NCI-H748 (cell line): ENCODE measurements at regions not wholly inside any gene's neighbourhood (a gene's known extent, or its start where the extent isn't known, plus 50 kb on each side); places are given as distances from the start of the nearest gene placed in this dataset.

Experiments used
- DNase-seq: peaks from one replicate; lab custom pipeline; 2025; ENCODE audit not compliant: unreplicated experiment; lab: John Stamatoyannopoulos, UW

- no peak for DNase-seq
These were observed 546.4 kb upstream of the EEF2KMT start for GRCh38 chr16:5643855-5644531.

GRCh38 chr16:5642436-5642835 lies 544.8 kb upstream of the EEF2KMT start:
- no peak for DNase-seq

GRCh38 chr16:5642011-5642410 lies 544.4 kb upstream of the EEF2KMT start:
- DNase-seq, result no peak

DNA sequence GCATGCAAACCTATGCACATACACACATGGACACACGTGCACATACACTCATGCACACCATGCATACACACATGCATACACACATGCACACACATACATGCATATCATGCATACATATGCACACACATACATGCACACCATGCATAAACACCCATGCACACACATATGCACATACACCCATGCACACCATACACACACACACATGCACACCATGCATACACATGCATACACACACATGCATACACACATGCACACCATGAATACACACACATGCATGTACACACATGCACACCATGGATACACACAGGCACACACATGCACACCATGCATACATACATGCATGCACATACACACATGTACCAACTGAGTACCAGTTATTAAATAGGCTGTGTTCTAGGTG lies 543.3 kb upstream of the EEF2KMT start:
- DNase-seq, result no peak

GRCh38 chr16:5639531-5639930 lies 541.9 kb upstream of the EEF2KMT start:
- no peak for DNase-seq

DNA sequence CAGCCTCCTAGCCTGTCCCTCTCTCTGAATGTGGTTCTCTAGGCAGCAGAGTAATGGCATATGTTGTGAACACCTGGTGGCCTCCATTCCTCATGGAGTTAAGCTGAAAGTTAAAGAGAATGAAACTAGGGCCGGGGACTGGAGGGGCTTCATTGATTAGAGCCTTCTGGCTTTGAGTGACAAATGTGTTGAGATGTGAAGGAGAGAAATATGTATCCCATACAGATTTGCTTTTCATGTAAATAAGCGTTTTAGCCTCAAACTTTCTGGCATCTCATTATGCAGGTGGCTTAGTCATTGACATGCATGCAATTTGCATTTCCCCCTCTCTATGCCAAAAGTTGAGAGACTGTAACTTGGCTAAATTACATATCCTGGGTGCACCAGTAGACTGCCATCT lies 537.7 kb upstream of the EEF2KMT start:
- DNase-seq, result no peak

GRCh38 chr16:5634666-5635180 lies 537.1 kb upstream of the EEF2KMT start:
- no peak for DNase-seq

GRCh38 chr16:5633845-5634440 lies 536.3 kb upstream of the EEF2KMT start:
- DNase-seq, result peak; percentile 59

GRCh38 chr16:5622234-5622884 lies 524.8 kb upstream of the EEF2KMT start:
- no peak for DNase-seq

GRCh38 chr16:5621826-5622225 lies 524.2 kb upstream of the EEF2KMT start:
- no peak for DNase-seq

DNA sequence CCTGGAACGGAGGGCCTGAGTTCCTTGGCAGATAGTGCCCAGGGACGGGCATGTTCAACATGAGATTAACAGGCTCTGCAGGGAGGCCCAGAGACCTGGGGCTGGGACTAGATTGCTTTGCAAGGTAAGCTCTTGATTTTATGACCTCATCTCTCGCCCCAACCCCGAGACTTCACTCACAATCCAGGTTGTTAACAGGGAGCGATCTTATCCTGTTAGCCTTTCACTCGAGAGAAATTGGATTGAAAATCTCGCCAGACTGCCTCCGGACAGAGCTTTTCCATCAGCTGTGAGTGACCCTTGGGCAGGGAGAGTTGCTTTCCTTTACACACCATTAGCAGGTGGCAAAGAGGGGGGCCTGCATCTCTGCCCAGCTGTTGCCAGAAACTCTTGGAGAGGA lies 521.7 kb upstream of the EEF2KMT start:
- DNase-seq, result no peak

GRCh38 chr16:5616841-5617240 lies 519.2 kb upstream of the EEF2KMT start:
- no peak for DNase-seq

DNA sequence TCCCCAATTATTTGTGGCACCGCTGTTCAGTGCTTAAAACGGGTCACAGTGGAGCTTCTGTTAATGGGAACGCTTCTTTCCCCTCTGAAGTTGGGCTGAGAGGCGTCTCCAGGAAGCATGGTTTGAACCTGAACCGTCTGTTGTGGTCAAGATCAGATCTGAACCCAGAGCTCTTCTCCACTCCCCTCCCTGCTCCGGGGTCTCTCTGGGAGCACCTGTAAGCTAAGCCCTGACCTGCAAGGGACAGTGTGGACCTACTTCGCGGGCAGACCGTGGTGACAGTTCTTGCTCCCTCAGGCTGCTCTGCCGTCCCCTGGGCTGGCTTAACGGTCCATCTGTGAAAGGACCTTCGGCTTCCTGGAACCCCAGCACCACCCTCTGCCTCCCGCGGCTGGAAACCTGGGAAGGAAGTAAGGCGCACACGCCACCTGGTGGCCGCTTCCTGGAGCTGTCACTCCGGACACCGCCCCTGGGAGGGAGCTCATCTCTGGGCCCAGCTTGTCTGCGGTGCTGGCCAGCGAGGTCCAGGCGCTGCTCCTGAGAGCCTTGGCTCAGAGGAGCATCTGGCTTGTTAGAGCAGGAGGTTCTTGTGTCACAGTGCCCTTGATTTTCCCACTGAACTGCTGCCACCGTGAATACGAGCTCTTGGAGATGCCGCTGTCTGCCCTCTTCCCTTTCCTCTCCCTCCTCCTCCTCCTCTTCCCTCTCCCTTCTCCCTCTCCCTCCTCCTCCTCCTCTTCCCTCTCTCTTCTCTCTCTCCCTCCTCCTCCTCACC lies 518.5 kb upstream of the EEF2KMT start:
- peak; percentile 63 for DNase-seq

GRCh38 chr16:5607169-5607568 lies 509.6 kb upstream of the EEF2KMT start:
- no peak for DNase-seq

DNA sequence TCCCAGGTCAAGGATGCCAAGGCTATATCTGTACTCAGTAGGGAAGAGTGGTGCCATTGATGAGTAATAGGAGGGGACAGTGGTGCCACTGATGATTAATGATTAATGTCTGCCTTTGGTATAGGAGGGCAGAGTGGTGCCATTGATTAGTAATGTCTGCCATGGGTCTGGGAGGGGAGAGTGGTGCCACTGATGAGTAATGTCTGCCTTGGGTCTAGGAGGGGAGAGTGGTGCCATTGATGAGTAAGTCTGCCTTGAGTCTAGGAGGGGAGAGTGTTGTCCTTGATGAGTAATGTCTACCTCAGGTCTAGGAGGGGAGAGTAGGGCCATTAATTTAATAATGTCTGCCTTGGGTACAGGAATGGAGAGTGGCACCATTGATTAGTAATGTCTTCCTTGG lies 507.8 kb upstream of the EEF2KMT start:
- no peak for DNase-seq

GRCh38 chr16:5604770-5605169 lies 507.2 kb upstream of the EEF2KMT start:
- peak; percentile 34 for DNase-seq

DNA sequence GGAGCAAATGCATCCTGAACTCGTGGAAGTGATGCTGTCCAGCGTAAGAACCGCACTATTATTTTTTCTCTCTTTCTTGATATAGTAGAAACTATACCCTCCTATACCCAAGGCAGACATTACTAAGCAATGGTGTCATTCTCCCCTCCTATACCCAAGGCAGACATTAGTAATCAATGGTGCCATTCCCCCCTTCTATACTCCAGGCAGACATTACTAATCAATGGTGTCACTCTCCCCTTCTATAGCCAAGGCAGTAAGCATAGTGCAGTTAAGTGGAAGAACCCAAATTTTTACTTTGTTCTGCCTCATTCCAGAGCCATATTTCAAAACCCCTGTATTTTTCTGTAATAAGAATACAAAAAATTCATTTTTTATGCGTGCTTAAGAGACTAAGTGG lies 506.2 kb upstream of the EEF2KMT start:
- DNase-seq, result no peak

GRCh38 chr16:5601957-5602356 lies 504.4 kb upstream of the EEF2KMT start:
- no peak for DNase-seq

DNA sequence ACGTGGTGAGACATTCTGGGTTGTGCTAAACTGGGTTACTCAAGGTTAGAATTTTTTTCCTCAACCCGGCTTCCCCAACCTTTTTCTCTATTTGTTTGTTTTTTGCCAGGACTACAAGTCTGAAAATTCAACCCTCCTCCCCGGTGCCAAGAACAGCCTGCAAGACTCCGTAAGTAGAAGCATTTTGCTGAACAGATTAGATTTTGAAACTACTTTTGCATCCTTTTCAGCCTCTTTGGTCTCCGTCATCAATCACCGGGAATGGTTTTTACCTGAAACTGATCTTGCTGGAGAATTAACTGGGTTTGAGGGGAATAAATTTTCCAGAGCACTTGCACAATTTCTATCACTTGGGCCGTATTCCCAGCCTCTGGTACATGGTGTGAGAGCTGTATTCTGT lies 501.2 kb upstream of the EEF2KMT start:
- DNase-seq, result no peak

DNA sequence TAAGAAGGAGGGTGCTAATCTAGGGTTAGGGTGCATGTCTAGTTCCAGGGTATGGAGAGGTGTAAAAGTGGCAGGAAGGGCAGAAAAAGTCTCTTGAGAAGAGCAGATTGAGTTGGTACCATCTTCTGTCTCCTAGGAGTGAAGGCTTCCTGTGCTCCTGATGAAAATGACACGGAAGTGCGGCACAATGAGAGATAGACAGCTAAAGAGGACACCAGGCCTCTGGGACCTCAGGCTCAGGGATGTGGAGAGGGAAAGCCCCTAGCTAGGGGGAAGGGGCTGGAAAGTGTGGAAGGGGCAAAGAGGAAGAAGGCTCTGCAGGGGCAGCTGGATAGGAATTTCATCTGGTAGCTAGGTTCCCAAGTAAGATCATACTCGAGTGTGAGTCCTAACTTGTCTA lies 498.3 kb upstream of the EEF2KMT start:
- DNase-seq, result no peak

- no peak for DNase-seq
These were observed 492.8 kb upstream of the EEF2KMT start for GRCh38 chr16:5590416-5590815.
